ENCODE measurements at regions not wholly inside any gene's neighbourhood (a gene's known extent, or its start where the extent isn't known, plus 50 kb on each side); places are given as distances from the start of the nearest gene placed in this dataset.

GRCh38 chr19:28864577-28865042 is 348.3 kb downstream of the UQCRFS1 start:
- no peak for TF ChIP-seq ARNT (IDR thresholded peaks at IDR 0.05)
- TF ChIP-seq BHLHE40 (IDR thresholded peaks at IDR 0.05; ENCODE audit: borderline replicate concordance): no peak
- no peak for TF ChIP-seq HDGF (IDR thresholded peaks at IDR 0.05; ENCODE audit: borderline replicate concordance)
- TF ChIP-seq NFRKB (IDR thresholded peaks at IDR 0.05): no peak
- TF ChIP-seq SUZ12 (IDR thresholded peaks at IDR 0.05): no peak
- no peak for TF ChIP-seq FOXM1 (IDR thresholded peaks at IDR 0.05; ENCODE audit: borderline replicate concordance)
- TF ChIP-seq FOXK2 (IDR thresholded peaks at IDR 0.05): no peak
- TF ChIP-seq CTBP1 (IDR thresholded peaks at IDR 0.05; ENCODE audit: borderline replicate concordance): no peak
- TF ChIP-seq FOXA1 (IDR thresholded peaks at IDR 0.05): no peak
- no peak for TF ChIP-seq LEF1 (IDR thresholded peaks at IDR 0.05; ENCODE audit: borderline replicate concordance)
- no peak for TF ChIP-seq ZNF384 (IDR thresholded peaks at IDR 0.05)
